Osteocyte (in vitro differentiated cells): ENCODE measurements at regions not wholly inside any gene's neighbourhood (a gene's known extent, or its start where the extent isn't known, plus 50 kb on each side); places are given as distances from the start of the nearest gene placed in this dataset.

Experiments used
- DNase-seq: peaks from one replicate; pipeline ENCODE4 v3.0.0; 2021; ENCODE audit warnings: mixed read lengths; ENCODE audit not compliant: unreplicated experiment; ENCODE audit errors: extremely low spot score
- H3K27ac Mint-ChIP-seq: one replicate; pipeline ENCODE4 v1.8.0; 2021; ENCODE audit warnings: mild to moderate bottlenecking, mixed read lengths; ENCODE audit not compliant: unreplicated experiment
- H3K27me3 Mint-ChIP-seq: one replicate; pipeline ENCODE4 v1.8.0; 2021; ENCODE audit warnings: mixed read lengths; ENCODE audit not compliant: unreplicated experiment
- H3K36me3 Mint-ChIP-seq: one replicate; pipeline ENCODE4 v1.8.0; 2021; ENCODE audit warnings: mixed read lengths; ENCODE audit not compliant: unreplicated experiment
- H3K4me1 Mint-ChIP-seq: one replicate; pipeline ENCODE4 v1.8.0; 2021; ENCODE audit warnings: mixed read lengths; ENCODE audit not compliant: unreplicated experiment
- H3K4me3 Mint-ChIP-seq: one replicate; pipeline ENCODE4 v1.8.0; 2021; ENCODE audit warnings: mild to moderate bottlenecking, moderate library complexity, mixed read lengths; ENCODE audit not compliant: unreplicated experiment
- H3K9me3 Mint-ChIP-seq: one replicate; pipeline ENCODE4 v1.8.0; 2021; ENCODE audit warnings: mixed read lengths; ENCODE audit not compliant: unreplicated experiment
- CTCF ChIP-seq: fragments of 200-600 bp; sonication (generic); IDR thresholded peaks from 2 replicates; pipeline ENCODE4 v1.5.0; 2021; ENCODE audit warnings: antibody characterized with exemption, mild to moderate bottlenecking, moderate library complexity

DNA sequence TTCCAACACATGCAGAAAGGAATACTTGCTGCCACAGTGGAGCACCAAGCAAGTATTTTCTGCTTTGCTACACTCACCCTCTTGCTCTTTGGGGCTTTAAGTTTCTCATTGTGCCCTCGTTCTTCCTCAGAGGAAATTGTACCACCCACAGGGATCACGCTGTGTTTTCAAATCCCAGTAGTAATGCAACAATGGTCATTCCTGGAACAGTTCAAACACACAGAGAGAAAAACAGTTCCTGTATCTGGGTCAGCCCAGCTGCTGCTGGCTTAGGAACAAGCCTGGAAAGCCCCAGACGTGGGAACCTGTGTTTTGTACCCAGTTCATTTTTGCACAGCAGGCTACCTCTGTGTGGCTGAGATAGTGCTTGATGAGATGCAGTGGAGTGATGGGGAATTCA, 907.8 kb downstream of the STPG2 start:
- no peak overlapping the region for H3K27ac Mint-ChIP-seq
- no peaks in the 10 kb centered on the region for H3K36me3 Mint-ChIP-seq
- no peak overlapping the region for H3K4me3 Mint-ChIP-seq
- H3K9me3 Mint-ChIP-seq: peaks cover 7% of the 10 kb centered on the region
- no peak for DNase-seq
- no peaks in the 10 kb centered on the region for H3K27me3 Mint-ChIP-seq
- no peak for TF ChIP-seq CTCF
- no peaks in the 10 kb centered on the region for H3K4me1 Mint-ChIP-seq

GRCh38 chr4:97238956-97239666, 904.2 kb downstream of the STPG2 start:
- H3K9me3 Mint-ChIP-seq: no peaks in the 10 kb centered on the region
- H3K27ac Mint-ChIP-seq: no peak overlapping the region
- no peak overlapping the region for H3K4me3 Mint-ChIP-seq
- no peaks in the 10 kb centered on the region for H3K4me1 Mint-ChIP-seq
- H3K27me3 Mint-ChIP-seq: no peaks in the 10 kb centered on the region
- no peaks in the 10 kb centered on the region for H3K36me3 Mint-ChIP-seq
- no peak for TF ChIP-seq CTCF
- no peak for DNase-seq

- no peak overlapping the region for H3K4me3 Mint-ChIP-seq
- H3K27me3 Mint-ChIP-seq: no peaks in the 10 kb centered on the region
- no peak overlapping the region for H3K27ac Mint-ChIP-seq
- no peaks in the 10 kb centered on the region for H3K36me3 Mint-ChIP-seq
- H3K4me1 Mint-ChIP-seq: no peaks in the 10 kb centered on the region
- no peak for TF ChIP-seq CTCF
- no peaks in the 10 kb centered on the region for H3K9me3 Mint-ChIP-seq
- no peak for DNase-seq
Observed at GRCh38 chr4:97239667-97239997, 903.6 kb downstream of the STPG2 start.

- Mint-ChIP-seq H3K36me3 (no peaks in the 10 kb centered on the region), H3K4me3 (no peak overlapping the region), H3K9me3 (peaks cover 10% of the 10 kb centered on the region), H3K4me1 (no peaks in the 10 kb centered on the region), H3K27ac (no peak overlapping the region), H3K27me3 (no peaks in the 10 kb centered on the region)
- no peak for TF ChIP-seq CTCF
- DNase-seq: no peak
Observed at GRCh38 chr4:97252615-97253154, 890.6 kb downstream of the STPG2 start.

GRCh38 chr4:97262769-97263168, 880.5 kb downstream of the STPG2 start:
- Mint-ChIP-seq H3K36me3 (no peaks in the 10 kb centered on the region), H3K9me3 (peaks cover 7% of the 10 kb centered on the region), H3K4me1 (no peaks in the 10 kb centered on the region), H3K27ac (no peak overlapping the region), H3K27me3 (no peaks in the 10 kb centered on the region), H3K4me3 (no peak overlapping the region)
- TF ChIP-seq CTCF: no peak
- no peak for DNase-seq
